HCT116 (cell line): ENCODE measurements at regions not wholly inside any gene's neighbourhood (a gene's known extent, or its start where the extent isn't known, plus 50 kb on each side); places are given as distances from the start of the nearest gene placed in this dataset.

Experiments
- ATAC-seq: fragments of 200-7000 bp; cut with Tn5 transposase; 2 replicates; pipeline ENCODE4 v1.9.1; 2020; ENCODE audit warnings: mild to moderate bottlenecking, moderate library complexity
- BruUV-seq: library from RNA; stranded (reverse); fragments of 400-500 nt; replicated peaks from 2 replicates; lab custom pipeline; 2021; lab: Mats Ljungman, UMichigan
- CTCF ChIA-PET: fragments of 300-600 bp; sonication (Branson Sonifier 250); formaldehyde crosslinking; loops from one replicate; lab custom pipeline; 2021; ENCODE audit warnings: antibody characterized with exemption; lab: Charles Lee
- POLR2A ChIA-PET: fragments of 300-600, 350-600 bp; sonication (Branson Sonifier 250); formaldehyde crosslinking; loops from one replicate; lab custom pipeline; 2021; ENCODE audit warnings: antibody characterized with exemption; lab: Charles Lee
- RAD21 ChIA-PET, 2 experiments: fragments of 300-600 bp; sonication (Branson Sonifier 250); formaldehyde crosslinking; loops; one replicate each; lab custom pipeline; 2023; ENCODE audit warnings: low total read pairs in 2 of 2; ENCODE audit not compliant: uncharacterized antibody in 2 of 2, unreplicated experiment in 2 of 2, low non-redundant PET in 1 of 2; lab: Charles Lee
- DNase-seq: peaks from one replicate; pipeline ENCODE4 v3.0.0-alpha.2; 2010; ENCODE audit warnings: low read depth, low spot score
- H2AFZ ChIP-seq: fragments of 200-600 bp; shearing (Covaris generic), sonication (generic); 2 replicates; pipeline ENCODE4 v1.6.1; 2017; ENCODE audit warnings: low read depth, mixed run types, mixed read lengths, antibody characterized with exemption, low read length; ENCODE audit not compliant: poor library complexity, severe bottlenecking
- H3K27ac ChIP-seq: 2 replicates; pipeline ENCODE4 v1.5.1; 2012; ENCODE audit warnings: low read depth, low read length
- H3K27me3 ChIP-seq: fragments of 200-600 bp; sonication (generic); 2 replicates; pipeline ENCODE4 v1.6.1; 2016; ENCODE audit warnings: mixed run types, low read length, mixed read lengths; ENCODE audit not compliant: insufficient read depth
- H3K36me3 ChIP-seq, 2 experiments: fragments of 200-500 bp in 1 of 2; fragments of 200-600 bp in 1 of 2; sonication (Bioruptor generic) in 1 of 2; sonication (generic) in 1 of 2; 2 replicates each; pipeline versions ENCODE4 v1.5.1 to v1.6.1; 2014 to 2016; ENCODE audit warnings: low read length in 2 of 2, inconsistent platforms in 1 of 2, mixed read lengths in 1 of 2, mixed run types in 1 of 2; ENCODE audit not compliant: insufficient read depth in 2 of 2, control insufficient read depth in 1 of 2
- H3K4me1 ChIP-seq, 2 experiments: fragments of 200-600 bp in 1 of 2; sonication (generic) in 1 of 2; 2 replicates each; pipeline versions ENCODE4 v1.5.1 to v1.6.1; 2012 to 2017; ENCODE audit warnings: low read length in 2 of 2, inconsistent platforms in 1 of 2, mild to moderate bottlenecking in 1 of 2, mixed read lengths in 1 of 2, mixed run types in 1 of 2, moderate library complexity in 1 of 2; ENCODE audit not compliant: insufficient read depth in 2 of 2, control insufficient read depth in 1 of 2
- H3K4me2 ChIP-seq: fragments of 200-600 bp; sonication (generic); 2 replicates; pipeline ENCODE4 v1.6.1; 2017; ENCODE audit warnings: mixed run types, low read length, mixed read lengths
- H3K4me3 ChIP-seq, 2 experiments: fragments of 200-600 bp in 1 of 2; sonication (generic) in 1 of 2; replicated peaks in 1 of 2; 2 replicates each; pipeline ENCODE4 v1.5.1; 2011 to 2016; ENCODE audit warnings: low read length in 2 of 2, control low read depth in 1 of 2, low read depth in 1 of 2, mild to moderate bottlenecking in 1 of 2, mixed read lengths in 1 of 2, mixed run types in 1 of 2
- H3K79me2 ChIP-seq: fragments of 200-600 bp; sonication (generic); 2 replicates; pipeline ENCODE4 v1.6.1; 2017; ENCODE audit warnings: mild to moderate bottlenecking, mixed run types, low read length, moderate library complexity, mixed read lengths; ENCODE audit not compliant: insufficient read depth
- H3K9ac ChIP-seq: fragments of 200-600 bp; sonication (generic); 2 replicates; pipeline ENCODE4 v1.6.1; 2016; ENCODE audit warnings: low read length, mixed read lengths
- H3K9me2 ChIP-seq: fragments of 200-600 bp; sonication (generic), shearing (Covaris generic); 2 replicates; pipeline ENCODE4 v1.6.1; 2017; ENCODE audit warnings: mixed run types, mild to moderate bottlenecking, moderate library complexity; ENCODE audit not compliant: insufficient read depth
- H3K9me3 ChIP-seq, 2 experiments: fragments of 200-500 bp in 1 of 2; fragments of 200-600 bp in 1 of 2; sonication (Bioruptor generic) in 1 of 2; sonication (generic) in 1 of 2; 2 replicates each; pipeline ENCODE4 v1.6.1; 2014 to 2017; ENCODE audit warnings: low read length in 2 of 2, mixed read lengths in 2 of 2, inconsistent platforms in 1 of 2, low read depth in 1 of 2, mild to moderate bottlenecking in 1 of 2, mixed run types in 1 of 2, moderate library complexity in 1 of 2; ENCODE audit not compliant: control insufficient read depth in 1 of 2, insufficient read depth in 1 of 2
- H4K20me1 ChIP-seq: fragments of 200-600 bp; sonication (generic), shearing (Covaris generic); 2 replicates; pipeline ENCODE4 v1.6.1; 2017; ENCODE audit warnings: mixed run types, mild to moderate bottlenecking, moderate library complexity; ENCODE audit not compliant: insufficient read depth
- CBX3 ChIP-seq: IDR thresholded peaks from 2 replicates; pipeline ENCODE4 v1.6.1; 2012; ENCODE audit warnings: low read depth
- CEBPB ChIP-seq: IDR thresholded peaks from 2 replicates; pipeline ENCODE4 v1.6.1; 2012; ENCODE audit warnings: low read depth
- ELF1 ChIP-seq: IDR thresholded peaks from 2 replicates; pipeline ENCODE4 v1.6.1; 2012; ENCODE audit warnings: low read depth, borderline replicate concordance
- FOSL1 ChIP-seq: IDR thresholded peaks from 2 replicates; pipeline ENCODE4 v1.6.1; 2012; ENCODE audit warnings: low read depth
- JUND ChIP-seq: IDR thresholded peaks from 2 replicates; pipeline ENCODE4 v1.6.1; 2012
- POLR2A ChIP-seq: IDR thresholded peaks from 2 replicates; pipeline ENCODE4 v1.7.0; 2011; ENCODE audit warnings: borderline replicate concordance; ENCODE audit not compliant: insufficient read depth, insufficient read length; ENCODE audit errors: extremely low read depth
- POLR2AphosphoS5 ChIP-seq: IDR thresholded peaks from 2 replicates; pipeline ENCODE4 v1.6.1; 2011; ENCODE audit warnings: mild to moderate bottlenecking, low read depth, low read length, moderate library complexity
- SP1 ChIP-seq: IDR thresholded peaks from 2 replicates; pipeline ENCODE4 v1.6.1; 2012; ENCODE audit warnings: low read depth
- SRF ChIP-seq: IDR thresholded peaks from 2 replicates; pipeline ENCODE4 v1.6.1; 2012; ENCODE audit warnings: low read depth
- TCF7L2 ChIP-seq: IDR thresholded peaks from 2 replicates; pipeline ENCODE4 v1.7.0; 2011; ENCODE audit warnings: borderline replicate concordance, inconsistent platforms; ENCODE audit not compliant: insufficient read depth, insufficient read length; ENCODE audit errors: extremely low read depth
- ZNF274 ChIP-seq: fragments of 200-500 bp; sonication (Bioruptor generic); IDR thresholded peaks from 2 replicates; pipeline ENCODE4 v1.6.1; 2014; ENCODE audit warnings: mild to moderate bottlenecking, low read depth, low read length, inconsistent platforms
- intact Hi-C: fragments of 100-400 bp; cut with micrococcal nuclease; formaldehyde crosslinking; loops from 2 replicates; pipeline ENCODE4 v1.10.0; 2022
- TF ChIP-seq, protein P1 (sequence below), 3 experiments: fragments of 200-600 bp in 1 of 3; sonication (generic) in 1 of 3; IDR thresholded peaks in 2 of 3; conservative IDR thresholded peaks in 1 of 3; 2 replicates each; pipeline ENCODE4 v1.5.1; 2012 to 2017; ENCODE audit warnings: low read depth in 2 of 3, low read length in 2 of 3, antibody characterized with exemption in 1 of 3, borderline replicate concordance in 1 of 3, control low read depth in 1 of 3, mild to moderate bottlenecking in 1 of 3, mixed read lengths in 1 of 3, mixed run types in 1 of 3, moderate library complexity in 1 of 3; ENCODE audit not compliant: insufficient read depth in 1 of 3
- TF ChIP-seq, protein P2 (sequence below): IDR thresholded peaks from 2 replicates; pipeline ENCODE4 v1.6.1; 2011; ENCODE audit warnings: mild to moderate bottlenecking, low read length, moderate library complexity; ENCODE audit not compliant: insufficient replicate concordance; ENCODE audit errors: extremely low read depth
- TF ChIP-seq, protein P3 (sequence below): IDR thresholded peaks from 2 replicates; pipeline ENCODE4 v1.6.1; 2012

DNA sequence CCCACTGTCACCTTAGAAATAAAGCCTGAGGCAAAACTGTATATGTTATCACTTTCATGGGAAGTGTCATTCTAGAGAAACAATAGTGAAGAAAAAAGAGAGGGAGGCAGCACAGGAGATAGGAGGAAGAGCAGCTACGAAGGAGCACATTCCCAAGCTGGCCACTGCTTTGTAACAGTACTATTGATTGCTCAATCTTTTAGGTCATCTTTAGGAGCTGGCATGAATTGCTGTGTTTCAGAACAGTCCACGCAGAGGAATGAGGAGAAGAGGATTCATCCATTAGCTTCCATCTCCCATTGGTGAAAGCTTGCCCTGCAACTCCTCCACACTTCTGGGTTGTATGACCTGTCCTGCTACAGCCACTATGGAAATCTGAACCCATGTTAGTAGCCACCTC is 372.5 kb upstream of the DDHD1 start (continued):
- TF ChIP-seq, protein P1, sequence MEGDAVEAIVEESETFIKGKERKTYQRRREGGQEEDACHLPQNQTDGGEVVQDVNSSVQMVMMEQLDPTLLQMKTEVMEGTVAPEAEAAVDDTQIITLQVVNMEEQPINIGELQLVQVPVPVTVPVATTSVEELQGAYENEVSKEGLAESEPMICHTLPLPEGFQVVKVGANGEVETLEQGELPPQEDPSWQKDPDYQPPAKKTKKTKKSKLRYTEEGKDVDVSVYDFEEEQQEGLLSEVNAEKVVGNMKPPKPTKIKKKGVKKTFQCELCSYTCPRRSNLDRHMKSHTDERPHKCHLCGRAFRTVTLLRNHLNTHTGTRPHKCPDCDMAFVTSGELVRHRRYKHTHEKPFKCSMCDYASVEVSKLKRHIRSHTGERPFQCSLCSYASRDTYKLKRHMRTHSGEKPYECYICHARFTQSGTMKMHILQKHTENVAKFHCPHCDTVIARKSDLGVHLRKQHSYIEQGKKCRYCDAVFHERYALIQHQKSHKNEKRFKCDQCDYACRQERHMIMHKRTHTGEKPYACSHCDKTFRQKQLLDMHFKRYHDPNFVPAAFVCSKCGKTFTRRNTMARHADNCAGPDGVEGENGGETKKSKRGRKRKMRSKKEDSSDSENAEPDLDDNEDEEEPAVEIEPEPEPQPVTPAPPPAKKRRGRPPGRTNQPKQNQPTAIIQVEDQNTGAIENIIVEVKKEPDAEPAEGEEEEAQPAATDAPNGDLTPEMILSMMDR (IDR thresholded peaks at IDR 0.05 in 2 of 3, conservative IDR thresholded peaks at IDR 0.05 in 1 of 3; ENCODE audit: borderline replicate concordance in 1 of 3, insufficient read depth in 1 of 3, low read depth in 2 of 3, low read length in 2 of 3) = no peak
- TF ChIP-seq ELF1 (no peak), SRF (no peak), FOSL1 (no peak), CEBPB (no peak), SP1 (no peak), POLR2A (no peak), CBX3 (no peak), JUND (no peak)
- TF ChIP-seq, protein P2, sequence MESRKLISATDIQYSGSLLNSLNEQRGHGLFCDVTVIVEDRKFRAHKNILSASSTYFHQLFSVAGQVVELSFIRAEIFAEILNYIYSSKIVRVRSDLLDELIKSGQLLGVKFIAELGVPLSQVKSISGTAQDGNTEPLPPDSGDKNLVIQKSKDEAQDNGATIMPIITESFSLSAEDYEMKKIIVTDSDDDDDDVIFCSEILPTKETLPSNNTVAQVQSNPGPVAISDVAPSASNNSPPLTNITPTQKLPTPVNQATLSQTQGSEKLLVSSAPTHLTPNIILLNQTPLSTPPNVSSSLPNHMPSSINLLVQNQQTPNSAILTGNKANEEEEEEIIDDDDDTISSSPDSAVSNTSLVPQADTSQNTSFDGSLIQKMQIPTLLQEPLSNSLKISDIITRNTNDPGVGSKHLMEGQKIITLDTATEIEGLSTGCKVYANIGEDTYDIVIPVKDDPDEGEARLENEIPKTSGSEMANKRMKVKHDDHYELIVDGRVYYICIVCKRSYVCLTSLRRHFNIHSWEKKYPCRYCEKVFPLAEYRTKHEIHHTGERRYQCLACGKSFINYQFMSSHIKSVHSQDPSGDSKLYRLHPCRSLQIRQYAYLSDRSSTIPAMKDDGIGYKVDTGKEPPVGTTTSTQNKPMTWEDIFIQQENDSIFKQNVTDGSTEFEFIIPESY = no peak

DNA sequence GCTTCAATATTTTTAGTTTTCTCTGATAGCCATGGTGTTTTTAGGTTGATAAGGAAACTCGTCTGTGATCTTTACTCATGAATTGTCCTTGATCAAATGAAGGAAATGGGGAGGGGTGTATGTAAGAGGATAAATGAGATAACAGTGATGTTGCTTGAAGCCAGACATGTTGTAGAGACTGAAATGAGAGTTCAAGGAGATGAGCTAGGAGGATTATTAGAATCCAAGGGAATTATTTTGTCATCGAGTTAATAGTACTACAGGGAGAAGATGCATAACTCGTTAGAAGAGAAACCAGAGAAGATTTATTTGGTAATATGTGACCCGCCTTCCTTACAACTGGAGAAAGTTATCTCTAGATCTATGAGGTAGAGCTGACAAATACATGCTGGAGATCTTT is 371.3 kb upstream of the DDHD1 start:
- H2AFZ ChIP-seq = no peak overlapping the region
- ChIA-PET RAD21 (no interaction called here), POLR2A (no interaction called here), CTCF (no interaction called here)
- H3K27me3 ChIP-seq = no peaks in the 10 kb centered on the region
- ATAC-seq = no peak
- no peak overlapping the region for H3K4me3 ChIP-seq
- H3K9me3 ChIP-seq = peaks cover 0 to 4% of the 10 kb centered on the region in 2 experiments; a peak in 1 of 4 replicates
- H3K36me3 ChIP-seq = no peaks in the 10 kb centered on the region
- H3K9ac ChIP-seq = no peak overlapping the region
- no peaks in the 10 kb centered on the region for H3K9me2 ChIP-seq
- DNase-seq = no peak
- BruUV-seq = no TSS peak
- H3K27ac ChIP-seq = no peak overlapping the region
- intact Hi-C loops = no loop called here
- H3K4me1 ChIP-seq = peaks cover 6 to 25% of the 10 kb centered on the region in 2 experiments; a peak in 3 of 4 replicates
- no peaks in the 10 kb centered on the region for H3K79me2 ChIP-seq
- H4K20me1 ChIP-seq = no peaks in the 10 kb centered on the region
- H3K4me2 ChIP-seq = no peak overlapping the region
- TF ChIP-seq POLR2AphosphoS5 (no peak), TCF7L2 (no peak), ZNF274 (no peak)
- TF ChIP-seq, protein P1 (IDR thresholded peaks at IDR 0.05 in 2 of 3, conservative IDR thresholded peaks at IDR 0.05 in 1 of 3; ENCODE audit: borderline replicate concordance in 1 of 3, insufficient read depth in 1 of 3, low read depth in 2 of 3, low read length in 2 of 3) = no peak
- TF ChIP-seq, protein P3, sequence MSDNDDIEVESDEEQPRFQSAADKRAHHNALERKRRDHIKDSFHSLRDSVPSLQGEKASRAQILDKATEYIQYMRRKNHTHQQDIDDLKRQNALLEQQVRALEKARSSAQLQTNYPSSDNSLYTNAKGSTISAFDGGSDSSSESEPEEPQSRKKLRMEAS = no peak
- TF ChIP-seq, protein P2 = no peak
